HG03097 (cell line): ENCODE measurements at regions not wholly inside any gene's neighbourhood (a gene's known extent, or its start where the extent isn't known, plus 50 kb on each side); places are given as distances from the start of the nearest gene placed in this dataset.

Experiments
- ATAC-seq: cut with Tn5 transposase; IDR thresholded peaks from one replicate; pipeline ENCODE4 v1.9.1; 2021; ENCODE audit not compliant: unreplicated experiment, low FRiP score

- ATAC-seq: no peak
Observed at GRCh38 chr1:4447778-4448420, 206.5 kb upstream of the AJAP1 start.

GRCh38 chr1:4449972-4450371 is 204.4 kb upstream of the AJAP1 start:
- ATAC-seq: no peak

GRCh38 chr1:4452701-4453100 is 201.7 kb upstream of the AJAP1 start:
- ATAC-seq: no peak

GRCh38 chr1:4460052-4460451 is 194.4 kb upstream of the AJAP1 start:
- ATAC-seq: no peak

GRCh38 chr1:4460651-4461050 is 193.8 kb upstream of the AJAP1 start:
- no peak for ATAC-seq

- no peak for ATAC-seq
Observed at GRCh38 chr1:4461726-4462290, 192.6 kb upstream of the AJAP1 start.

GRCh38 chr1:4462831-4463484 is 191.5 kb upstream of the AJAP1 start:
- no peak for ATAC-seq

GRCh38 chr1:4463631-4464030 is 190.8 kb upstream of the AJAP1 start:
- no peak for ATAC-seq

- no peak for ATAC-seq
Observed at GRCh38 chr1:4464478-4464877, 189.9 kb upstream of the AJAP1 start.

GRCh38 chr1:4467241-4467640 is 187.2 kb upstream of the AJAP1 start:
- no peak for ATAC-seq

GRCh38 chr1:4468386-4468785 is 186.0 kb upstream of the AJAP1 start:
- ATAC-seq: no peak

- no peak for ATAC-seq
Observed at GRCh38 chr1:4468804-4469514, 185.4 kb upstream of the AJAP1 start.

- ATAC-seq: no peak
Observed at GRCh38 chr1:4476394-4476793, 178.0 kb upstream of the AJAP1 start.

- no peak for ATAC-seq
Observed at GRCh38 chr1:4481451-4481850, 173.0 kb upstream of the AJAP1 start.

GRCh38 chr1:4482526-4482925 is 171.9 kb upstream of the AJAP1 start:
- ATAC-seq: no peak

GRCh38 chr1:4483021-4483625 is 171.3 kb upstream of the AJAP1 start:
- no peak for ATAC-seq

- no peak for ATAC-seq
Observed at GRCh38 chr1:4485398-4485797, 169.0 kb upstream of the AJAP1 start.

- no peak for ATAC-seq
Observed at GRCh38 chr1:4485878-4486277, 168.5 kb upstream of the AJAP1 start.

GRCh38 chr1:4486408-4487120 is 167.8 kb upstream of the AJAP1 start:
- no peak for ATAC-seq

GRCh38 chr1:4488018-4488417 is 166.4 kb upstream of the AJAP1 start:
- ATAC-seq: no peak

GRCh38 chr1:4489486-4489885 is 164.9 kb upstream of the AJAP1 start:
- no peak for ATAC-seq
